HUES6 (cell line): ENCODE measurements at regions not wholly inside any gene's neighbourhood (a gene's known extent, or its start where the extent isn't known, plus 50 kb on each side); places are given as distances from the start of the nearest gene placed in this dataset.
"Not testable (repeated sequence)": the region's sequence is repeated elsewhere in the genome, so short reads cannot be mapped to it uniquely, and the experiment has no call there.

ENCODE experiments used
- H3K27ac ChIP-seq: 2 replicates; pipeline ENCODE4 v1.7.0; 2013; ENCODE audit warnings: low read depth, mild to moderate bottlenecking, low read length, inconsistent platforms
- H3K27me3 ChIP-seq: 2 replicates; pipeline ENCODE4 v1.6.1; 2013; ENCODE audit warnings: low read length; ENCODE audit not compliant: control insufficient read depth, insufficient read depth
- H3K36me3 ChIP-seq: 2 replicates; pipeline ENCODE4 v1.6.1; 2013; ENCODE audit warnings: low read length; ENCODE audit not compliant: control insufficient read depth, insufficient read depth
- H3K4me1 ChIP-seq: 2 replicates; pipeline ENCODE4 v1.6.1; 2013; ENCODE audit warnings: low read length; ENCODE audit not compliant: control insufficient read depth, insufficient read depth
- H3K4me3 ChIP-seq: 2 replicates; pipeline ENCODE4 v1.5.1; 2013; ENCODE audit warnings: low read depth, low read length
- H3K9ac ChIP-seq: one replicate; pipeline ENCODE4 v1.6.1; 2013; ENCODE audit warnings: mild to moderate bottlenecking, low read length
- H3K9me3 ChIP-seq: 2 replicates; pipeline ENCODE4 v1.6.1; 2013; ENCODE audit warnings: low read depth, low read length; ENCODE audit not compliant: control insufficient read depth, insufficient read depth

GRCh38 chr4:179372242-179372641, 1930.0 kb upstream of the AGA start:
- Histone ChIP-seq H3K36me3 (no peaks in the 10 kb centered on the region), H3K27ac (no peak overlapping the region), H3K4me1 (no peaks in the 10 kb centered on the region), H3K9me3 (no peaks in the 10 kb centered on the region), H3K9ac (no peak overlapping the region), H3K4me3 (no peak overlapping the region), H3K27me3 (no peaks in the 10 kb centered on the region)

DNA sequence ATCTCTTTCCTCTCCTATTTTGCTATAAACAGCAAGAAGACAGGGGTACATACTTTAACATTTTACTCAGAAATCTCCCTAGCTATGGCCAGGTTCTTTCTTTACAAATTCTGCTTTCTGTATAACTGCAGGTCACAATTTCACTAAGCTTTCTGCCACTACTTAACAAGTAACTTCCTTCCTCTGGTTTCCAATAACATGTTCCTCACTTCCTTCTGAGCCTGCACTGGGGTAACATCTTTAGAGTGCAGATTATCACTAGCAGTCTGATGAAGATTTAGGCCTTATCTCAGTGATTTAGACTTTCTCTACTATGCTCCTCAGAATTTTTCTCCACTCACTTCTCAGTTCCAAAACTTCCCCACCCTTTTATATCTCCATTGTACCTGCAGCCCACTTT, 1930.5 kb upstream of the AGA start:
- Histone ChIP-seq H3K9ac (no peak overlapping the region), H3K4me1 (no peaks in the 10 kb centered on the region), H3K27ac (no peak overlapping the region), H3K4me3 (no peak overlapping the region), H3K36me3 (no peaks in the 10 kb centered on the region), H3K27me3 (no peaks in the 10 kb centered on the region), H3K9me3 (no peaks in the 10 kb centered on the region)

DNA sequence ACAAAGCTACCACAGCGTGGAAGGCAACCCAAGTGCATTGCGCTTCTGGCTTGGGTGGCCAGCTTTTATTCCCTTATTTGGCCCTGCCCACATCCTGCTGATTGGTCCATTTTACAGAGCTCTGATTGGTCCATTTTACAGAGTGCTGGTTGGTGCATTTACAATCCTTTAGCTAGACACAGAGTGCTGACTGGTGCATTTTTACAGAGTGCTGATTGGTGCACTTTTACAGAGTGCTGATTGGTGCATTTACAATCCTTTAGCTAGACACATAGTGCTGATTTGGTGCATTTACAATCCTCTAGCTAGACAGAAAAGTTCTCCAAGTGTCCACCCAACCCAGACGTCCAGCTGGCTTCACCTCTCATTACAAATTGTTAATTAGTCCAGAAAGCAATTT, 1936.6 kb upstream of the AGA start:
- H3K4me3 ChIP-seq, H3K4me1 ChIP-seq, H3K27me3 ChIP-seq, H3K9ac ChIP-seq, H3K36me3 ChIP-seq, H3K9me3 ChIP-seq, H3K27ac ChIP-seq: not testable (repeated sequence)

- no peak overlapping the region for H3K4me3 ChIP-seq
- H3K27me3 ChIP-seq = no peaks in the 10 kb centered on the region
- 0 out of 2 replicates have a peak, but pooled peaks cover 4% of the 10 kb centered on the region for H3K9me3 ChIP-seq
- no peak overlapping the region for H3K27ac ChIP-seq
- no peaks in the 10 kb centered on the region for H3K36me3 ChIP-seq
- no peaks in the 10 kb centered on the region for H3K4me1 ChIP-seq
- no peak overlapping the region for H3K9ac ChIP-seq
Measured at GRCh38 chr4:179392787-179393186, 1950.5 kb upstream of the AGA start.

GRCh38 chr4:179398414-179398813, 1956.2 kb upstream of the AGA start:
- Histone ChIP-seq H3K27me3 (no peaks in the 10 kb centered on the region), H3K36me3 (no peaks in the 10 kb centered on the region), H3K4me3 (no peak overlapping the region), H3K9ac (no peak overlapping the region), H3K4me1 (peaks cover 7% of the 10 kb centered on the region; the same call in 1 of the 2 replicates), H3K27ac (no peak overlapping the region), H3K9me3 (0 out of 2 replicates have a peak, but pooled peaks cover 4% of the 10 kb centered on the region)

GRCh38 chr4:179399054-179399782, 1957.0 kb upstream of the AGA start:
- H3K27me3 ChIP-seq = no peaks in the 10 kb centered on the region
- no peak overlapping the region for H3K27ac ChIP-seq
- peaks cover 10% of the 10 kb centered on the region for H3K9me3 ChIP-seq
- H3K9ac ChIP-seq = no peak overlapping the region
- no peak overlapping the region for H3K4me3 ChIP-seq
- H3K4me1 ChIP-seq = peaks cover 7% of the 10 kb centered on the region; the same call in 1 of the 2 replicates
- H3K36me3 ChIP-seq = no peaks in the 10 kb centered on the region; the same call in 1 of the 2 replicates

GRCh38 chr4:179415037-179415846, 1973.0 kb upstream of the AGA start:
- H3K27ac ChIP-seq = no peak overlapping the region
- H3K9me3 ChIP-seq = no peaks in the 10 kb centered on the region
- H3K27me3 ChIP-seq = no peaks in the 10 kb centered on the region
- H3K4me1 ChIP-seq = peaks cover 18% of the 10 kb centered on the region
- no peak overlapping the region for H3K9ac ChIP-seq
- H3K36me3 ChIP-seq = no peaks in the 10 kb centered on the region
- no peak overlapping the region for H3K4me3 ChIP-seq

- Histone ChIP-seq H3K27ac (no peak overlapping the region), H3K4me1 (peaks cover 18% of the 10 kb centered on the region), H3K27me3 (no peaks in the 10 kb centered on the region), H3K9ac (no peak overlapping the region), H3K36me3 (no peaks in the 10 kb centered on the region), H3K9me3 (no peaks in the 10 kb centered on the region), H3K4me3 (no peak overlapping the region)
Measured at GRCh38 chr4:179415847-179416223, 1973.6 kb upstream of the AGA start.

DNA sequence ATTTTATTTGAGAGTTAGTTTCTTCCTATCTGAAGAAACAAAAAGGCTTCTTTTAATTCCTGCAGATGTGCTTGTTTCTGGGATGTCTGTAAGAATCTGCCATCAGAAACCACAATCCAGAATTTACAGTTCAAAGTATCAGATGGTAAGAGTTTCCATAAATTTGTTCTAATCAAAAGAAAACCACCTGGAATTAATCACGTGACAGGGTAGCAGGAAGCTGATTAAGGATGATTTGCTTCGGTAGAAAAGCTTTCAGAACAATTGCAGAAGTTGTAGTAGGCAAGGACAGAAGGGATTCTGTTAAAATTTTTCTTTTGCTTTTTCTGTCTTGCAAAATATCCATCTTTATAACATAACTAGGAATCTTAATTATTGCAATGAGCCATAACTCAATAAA, 1975.1 kb upstream of the AGA start:
- Histone ChIP-seq H3K27ac (no peak overlapping the region), H3K4me1 (peaks cover 18% of the 10 kb centered on the region), H3K9me3 (no peaks in the 10 kb centered on the region), H3K9ac (no peak overlapping the region), H3K27me3 (no peaks in the 10 kb centered on the region), H3K36me3 (no peaks in the 10 kb centered on the region), H3K4me3 (no peak overlapping the region)

DNA sequence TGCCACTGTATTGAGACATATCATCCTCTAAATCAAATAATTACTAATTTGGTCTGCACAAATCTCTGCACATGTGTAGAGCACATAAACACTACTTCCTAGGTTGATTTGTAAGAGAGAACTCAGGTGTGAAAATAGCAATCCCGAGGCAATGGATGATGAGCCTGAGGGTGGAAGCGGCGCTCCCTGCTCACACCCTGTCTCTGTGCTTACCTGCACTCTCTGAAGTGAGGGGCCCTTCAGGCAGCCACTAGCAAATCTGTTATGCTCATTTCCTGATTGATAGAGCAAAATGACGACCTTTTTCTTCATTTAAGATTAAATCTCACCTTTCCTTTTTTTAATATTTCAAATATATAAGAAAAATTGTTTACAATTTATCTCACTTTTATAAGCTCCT, 1995.7 kb upstream of the AGA start:
- no peak overlapping the region for H3K4me3 ChIP-seq
- H3K9ac ChIP-seq = no peak overlapping the region
- no peaks in the 10 kb centered on the region for H3K27me3 ChIP-seq
- H3K9me3 ChIP-seq = 0 out of 2 replicates have a peak, but pooled peaks cover 2% of the 10 kb centered on the region
- H3K27ac ChIP-seq = no peak overlapping the region
- no peaks in the 10 kb centered on the region; the same call in 1 of the 2 replicates for H3K36me3 ChIP-seq
- no peaks in the 10 kb centered on the region for H3K4me1 ChIP-seq

GRCh38 chr4:179441596-179441995, 1999.4 kb upstream of the AGA start:
- H3K4me1 ChIP-seq = no peaks in the 10 kb centered on the region
- H3K4me3 ChIP-seq = no peak overlapping the region
- H3K27me3 ChIP-seq = no peaks in the 10 kb centered on the region
- peaks cover 3% of the 10 kb centered on the region; the same call in 1 of the 2 replicates for H3K9me3 ChIP-seq
- no peak overlapping the region for H3K9ac ChIP-seq
- H3K36me3 ChIP-seq = no peaks in the 10 kb centered on the region
- no peak overlapping the region for H3K27ac ChIP-seq
